GM12865 (cell line): ENCODE measurements at regions not wholly inside any gene's neighbourhood (a gene's known extent, or its start where the extent isn't known, plus 50 kb on each side); places are given as distances from the start of the nearest gene placed in this dataset.

Experiments
- DNase-seq: peaks from one replicate; pipeline ENCODE4 v3.0.0; 2010; ENCODE audit warnings: low read depth
- H3K4me3 ChIP-seq: 2 replicates; pipeline ENCODE4 v1.5.1; 2011; ENCODE audit warnings: mild to moderate bottlenecking, low read depth, low read length, control low read depth
- TF ChIP-seq, protein P1 (sequence below): IDR thresholded peaks from 2 replicates; pipeline ENCODE4 v1.5.1; 2011; ENCODE audit warnings: low read length, control low read depth, low read depth, inconsistent platforms; ENCODE audit not compliant: insufficient read depth; ENCODE audit errors: missing control alignments

DNA sequence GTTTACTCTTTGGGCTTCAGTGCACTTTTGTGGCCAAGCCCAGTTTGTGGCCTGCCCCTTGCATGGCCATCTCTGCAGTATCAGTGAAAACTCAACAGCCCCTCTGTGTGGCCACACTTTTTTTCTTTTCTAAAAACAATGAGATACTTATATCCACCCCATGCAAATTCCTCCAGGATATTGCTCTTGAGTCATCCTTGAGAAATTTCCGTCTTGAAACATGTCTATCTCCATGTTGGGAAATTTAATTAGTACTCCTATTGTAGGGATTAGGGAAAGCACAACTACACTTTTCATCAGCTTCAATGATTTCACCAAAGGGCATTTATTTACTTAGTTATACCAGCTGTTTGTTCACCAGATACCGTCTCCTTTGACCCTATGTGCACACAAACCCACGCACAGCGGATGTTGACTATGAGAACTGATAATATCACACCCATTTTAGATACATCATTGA, 993.1 kb downstream of the TSN start:
- TF ChIP-seq, protein P1, sequence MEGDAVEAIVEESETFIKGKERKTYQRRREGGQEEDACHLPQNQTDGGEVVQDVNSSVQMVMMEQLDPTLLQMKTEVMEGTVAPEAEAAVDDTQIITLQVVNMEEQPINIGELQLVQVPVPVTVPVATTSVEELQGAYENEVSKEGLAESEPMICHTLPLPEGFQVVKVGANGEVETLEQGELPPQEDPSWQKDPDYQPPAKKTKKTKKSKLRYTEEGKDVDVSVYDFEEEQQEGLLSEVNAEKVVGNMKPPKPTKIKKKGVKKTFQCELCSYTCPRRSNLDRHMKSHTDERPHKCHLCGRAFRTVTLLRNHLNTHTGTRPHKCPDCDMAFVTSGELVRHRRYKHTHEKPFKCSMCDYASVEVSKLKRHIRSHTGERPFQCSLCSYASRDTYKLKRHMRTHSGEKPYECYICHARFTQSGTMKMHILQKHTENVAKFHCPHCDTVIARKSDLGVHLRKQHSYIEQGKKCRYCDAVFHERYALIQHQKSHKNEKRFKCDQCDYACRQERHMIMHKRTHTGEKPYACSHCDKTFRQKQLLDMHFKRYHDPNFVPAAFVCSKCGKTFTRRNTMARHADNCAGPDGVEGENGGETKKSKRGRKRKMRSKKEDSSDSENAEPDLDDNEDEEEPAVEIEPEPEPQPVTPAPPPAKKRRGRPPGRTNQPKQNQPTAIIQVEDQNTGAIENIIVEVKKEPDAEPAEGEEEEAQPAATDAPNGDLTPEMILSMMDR: no peak
- no peak for DNase-seq
- no peak overlapping the region for H3K4me3 ChIP-seq

DNA sequence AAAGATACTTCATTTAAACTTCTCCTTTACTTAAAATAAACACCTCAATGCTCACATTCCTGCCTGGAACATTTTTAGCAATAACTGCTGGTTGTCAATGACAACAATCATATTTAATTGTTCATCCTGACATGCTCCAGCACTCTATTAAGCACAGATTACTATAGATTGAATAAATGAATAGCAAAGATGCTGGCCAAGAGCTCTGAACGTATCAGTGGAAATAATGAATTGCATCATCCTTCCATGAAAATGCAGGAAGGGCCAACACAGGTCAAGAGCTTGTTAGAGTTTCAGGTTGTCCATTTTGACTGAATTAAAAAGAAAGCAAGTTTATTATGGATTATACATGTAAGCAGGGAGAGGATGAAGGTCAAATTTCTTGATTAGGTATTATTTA, 994.0 kb downstream of the TSN start:
- TF ChIP-seq, protein P1: no peak
- no peak overlapping the region for H3K4me3 ChIP-seq
- DNase-seq: no peak

DNA sequence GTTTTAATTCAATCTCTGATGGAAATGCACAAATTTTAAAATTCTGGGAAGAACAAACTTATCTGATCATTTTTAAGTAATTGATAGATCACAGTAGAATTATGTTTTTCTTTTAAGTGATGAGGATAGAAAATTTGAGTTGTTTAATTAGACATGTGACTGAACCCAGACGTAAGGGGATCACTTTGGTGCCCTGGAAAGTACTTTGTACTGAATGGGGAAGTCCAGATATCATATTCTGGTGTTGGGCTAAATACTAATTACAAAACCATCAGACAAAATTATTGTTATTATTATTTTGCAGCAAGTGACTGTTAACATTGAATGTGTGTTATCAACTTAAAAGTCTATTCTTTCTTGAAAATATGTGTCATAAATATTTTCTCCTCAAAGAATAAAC, 994.6 kb downstream of the TSN start:
- no peak overlapping the region for H3K4me3 ChIP-seq
- TF ChIP-seq, protein P1: no peak
- DNase-seq: no peak

DNA sequence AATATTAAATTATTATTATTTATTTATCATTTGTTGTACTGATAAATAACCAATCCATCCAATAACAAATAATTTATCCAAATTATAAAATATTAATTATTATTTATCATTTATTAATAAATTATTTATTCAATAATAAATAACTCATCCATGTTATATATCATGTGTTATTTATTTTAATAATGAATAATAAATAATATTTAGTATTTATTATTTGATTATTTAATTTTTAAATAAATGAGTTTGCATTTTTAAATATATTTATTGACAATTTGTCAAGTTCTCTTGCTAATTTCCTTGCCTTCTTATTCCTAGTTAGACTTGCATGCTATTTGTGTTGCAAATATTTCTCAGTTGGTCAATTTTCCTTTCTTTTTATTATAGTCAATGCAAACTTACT, 995.4 kb downstream of the TSN start:
- TF ChIP-seq, protein P1: no peak
- DNase-seq: no peak
- H3K4me3 ChIP-seq: no peak overlapping the region

DNA sequence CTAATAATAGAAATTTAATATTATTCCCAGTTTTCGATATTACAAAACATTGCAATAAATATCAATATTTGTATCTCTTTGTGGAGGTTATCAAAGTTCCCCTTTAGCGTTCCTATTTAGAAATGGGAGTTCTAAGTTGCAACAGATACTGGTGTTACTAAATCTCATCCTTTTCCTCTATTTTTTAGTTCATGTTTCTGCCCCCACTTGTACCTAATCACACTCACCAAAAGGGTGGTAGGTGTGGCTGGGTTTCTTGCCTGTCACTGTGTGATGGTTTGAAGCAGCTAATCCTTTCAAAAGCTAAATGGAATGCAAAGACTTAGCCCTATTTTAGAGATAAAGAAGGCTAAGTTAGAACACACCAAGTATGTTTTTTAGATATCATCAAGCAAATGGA, 997.9 kb downstream of the TSN start:
- H3K4me3 ChIP-seq: no peak overlapping the region
- TF ChIP-seq, protein P1: no peak
- DNase-seq: no peak

DNA sequence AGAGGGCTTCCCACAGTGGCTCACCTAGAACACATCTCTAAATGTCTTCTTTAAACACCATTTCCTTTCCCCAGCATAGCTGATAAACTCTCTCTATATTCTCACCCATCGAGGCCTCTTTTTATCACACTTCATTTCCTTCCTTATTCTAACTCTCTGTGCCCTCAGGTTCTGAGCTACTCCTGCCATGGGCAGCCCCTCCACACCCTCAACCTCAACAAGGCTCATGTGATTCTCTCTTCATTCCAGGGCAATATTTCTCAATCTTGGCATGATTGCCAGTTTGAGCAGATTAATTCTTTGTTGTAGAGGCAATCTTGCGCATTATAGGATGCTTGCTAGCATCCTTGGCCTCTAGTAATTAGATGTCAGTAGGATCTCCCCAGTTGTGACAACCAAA, 999.1 kb downstream of the TSN start:
- DNase-seq: no peak
- TF ChIP-seq, protein P1: no peak
- no peak overlapping the region for H3K4me3 ChIP-seq

DNA sequence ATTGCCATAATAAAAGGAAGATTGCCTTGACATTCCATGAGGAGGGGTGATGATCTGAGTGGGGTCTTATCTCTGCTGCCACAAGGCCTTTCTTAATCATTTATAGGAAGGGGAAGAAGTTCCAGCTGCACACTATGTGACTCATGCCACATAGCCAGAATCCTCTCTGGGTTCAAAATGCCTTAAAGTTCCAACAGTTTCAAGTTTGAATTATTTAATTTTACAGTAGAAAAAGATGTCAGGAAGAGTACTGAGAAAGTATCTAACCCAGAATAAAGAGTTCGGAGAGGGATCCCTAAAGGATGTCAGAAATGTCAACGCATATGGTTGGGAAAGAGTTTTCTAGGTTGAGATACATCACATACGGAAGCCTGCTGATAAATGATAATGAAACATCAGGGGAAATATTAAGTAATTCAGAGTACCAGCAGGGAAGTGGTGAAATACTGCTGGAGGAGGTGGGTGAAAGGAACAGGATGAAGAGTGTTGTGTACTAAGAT, 999.9 kb downstream of the TSN start:
- no peak for DNase-seq
- H3K4me3 ChIP-seq: no peak overlapping the region
- TF ChIP-seq, protein P1: no peak
